ENCODE measurements at regions not wholly inside any gene's neighbourhood (a gene's known extent, or its start where the extent isn't known, plus 50 kb on each side); places are given as distances from the start of the nearest gene placed in this dataset.

GRCh38 chrX:768596-768995 lies 138.0 kb downstream of the SHOX start:
- no peaks in the 10 kb centered on the region for H3K79me2 ChIP-seq (ENCODE audit: insufficient read depth, low read length)
- H3K27me3 Mint-ChIP-seq (ENCODE audit: low read depth, unreplicated experiment) = no peaks in the 10 kb centered on the region
- H2AFZ ChIP-seq (ENCODE audit: low read depth, low read length) = no peak overlapping the region
- no peaks in the 10 kb centered on the region for H3K27me3 ChIP-seq (ENCODE audit: insufficient read depth, low read length)
- no peak overlapping the region for H3K9ac ChIP-seq (ENCODE audit: low read length)
- DNase-seq (ENCODE audit: low read depth) (no peak), FAIRE-seq (no peak)
- no peaks in the 10 kb centered on the region for H3K36me3 ChIP-seq (ENCODE audit: insufficient read depth, low read length)
- H3K36me3 Mint-ChIP-seq (ENCODE audit: low read depth, unreplicated experiment) = no peaks in the 10 kb centered on the region
- TF ChIP-seq EZH2 (IDR thresholded peaks at IDR 0.05; ENCODE audit: insufficient read depth, low read length) (no peak), CTCF (IDR thresholded peaks at IDR 0.05; ENCODE audit: insufficient read depth, low read depth, low read length) (no peak)
- no peak overlapping the region for H3K4me3 ChIP-seq (ENCODE audit: insufficient read depth, low read depth, low read length)
- H3K27ac Mint-ChIP-seq (ENCODE audit: unreplicated experiment) = no peak overlapping the region
- H3K27ac ChIP-seq (ENCODE audit: low read depth, low read length) = no peak overlapping the region
- H3K4me1 Mint-ChIP-seq (ENCODE audit: low read depth, unreplicated experiment) = no peaks in the 10 kb centered on the region
- H3K4me1 ChIP-seq (ENCODE audit: insufficient read depth, low read length) = no peaks in the 10 kb centered on the region
- no peak overlapping the region for H3K4me2 ChIP-seq (ENCODE audit: low read length)
- H3K4me3 Mint-ChIP-seq (ENCODE audit: unreplicated experiment) = no peak overlapping the region
- H4K20me1 ChIP-seq (ENCODE audit: insufficient read depth, low read length) = no peaks in the 10 kb centered on the region
- peaks cover 12% of the 10 kb centered on the region for H3K9me3 ChIP-seq (ENCODE audit: insufficient read depth, low read depth, low read length)
- peaks cover 17% of the 10 kb centered on the region for H3K9me3 Mint-ChIP-seq (ENCODE audit: unreplicated experiment)

- no peaks in the 10 kb centered on the region for H3K27me3 ChIP-seq (ENCODE audit: insufficient read depth, low read length)
- Mint-ChIP-seq H3K9me3 (ENCODE audit: unreplicated experiment) (peaks cover 11% of the 10 kb centered on the region), H3K27ac (ENCODE audit: unreplicated experiment) (no peak overlapping the region), H3K27me3 (ENCODE audit: low read depth, unreplicated experiment) (peaks cover 2% of the 10 kb centered on the region), H3K4me3 (ENCODE audit: unreplicated experiment) (no peak overlapping the region), H3K36me3 (ENCODE audit: low read depth, unreplicated experiment) (no peaks in the 10 kb centered on the region), H3K4me1 (ENCODE audit: low read depth, unreplicated experiment) (no peaks in the 10 kb centered on the region)
- no peaks in the 10 kb centered on the region for H3K36me3 ChIP-seq (ENCODE audit: insufficient read depth, low read length)
- FAIRE-seq (no peak), DNase-seq (ENCODE audit: low read depth) (no peak)
- H3K4me1 ChIP-seq (ENCODE audit: insufficient read depth, low read length) = no peaks in the 10 kb centered on the region
- H2AFZ ChIP-seq (ENCODE audit: low read depth, low read length) = no peak overlapping the region
- no peak for TF ChIP-seq CTCF (IDR thresholded peaks at IDR 0.05; ENCODE audit: insufficient read depth, low read depth, low read length)
- TF ChIP-seq EZH2 (IDR thresholded peaks at IDR 0.05; ENCODE audit: insufficient read depth, low read length) = no peak
- no peaks in the 10 kb centered on the region for H3K79me2 ChIP-seq (ENCODE audit: insufficient read depth, low read length)
- H3K4me2 ChIP-seq (ENCODE audit: low read length) = no peak overlapping the region
- peaks cover 4% of the 10 kb centered on the region for H3K9me3 ChIP-seq (ENCODE audit: insufficient read depth, low read depth, low read length)
- no peaks in the 10 kb centered on the region for H4K20me1 ChIP-seq (ENCODE audit: insufficient read depth, low read length)
- H3K4me3 ChIP-seq (ENCODE audit: insufficient read depth, low read depth, low read length) = no peak overlapping the region
- no peak overlapping the region for H3K9ac ChIP-seq (ENCODE audit: low read length)
- H3K27ac ChIP-seq (ENCODE audit: low read depth, low read length) = no peak overlapping the region
These were observed 128.3 kb downstream of the SHOX start for GRCh38 chrX:758917-759316.

GRCh38 chrX:750812-751211 lies 120.2 kb downstream of the SHOX start:
- no peaks in the 10 kb centered on the region for H3K27me3 ChIP-seq (ENCODE audit: insufficient read depth, low read length)
- Mint-ChIP-seq H3K4me3 (ENCODE audit: unreplicated experiment) (no peak overlapping the region), H3K36me3 (ENCODE audit: low read depth, unreplicated experiment) (no peaks in the 10 kb centered on the region), H3K27ac (ENCODE audit: unreplicated experiment) (no peak overlapping the region), H3K27me3 (ENCODE audit: low read depth, unreplicated experiment) (no peaks in the 10 kb centered on the region), H3K4me1 (ENCODE audit: low read depth, unreplicated experiment) (no peaks in the 10 kb centered on the region), H3K9me3 (ENCODE audit: unreplicated experiment) (peaks cover 9% of the 10 kb centered on the region)
- H3K27ac ChIP-seq (ENCODE audit: low read depth, low read length) = no peak overlapping the region
- H3K4me1 ChIP-seq (ENCODE audit: insufficient read depth, low read length) = no peaks in the 10 kb centered on the region
- H4K20me1 ChIP-seq (ENCODE audit: insufficient read depth, low read length) = no peaks in the 10 kb centered on the region
- peaks cover 8% of the 10 kb centered on the region for H3K9me3 ChIP-seq (ENCODE audit: insufficient read depth, low read depth, low read length)
- no peak overlapping the region for H3K4me2 ChIP-seq (ENCODE audit: low read length)
- no peaks in the 10 kb centered on the region for H3K79me2 ChIP-seq (ENCODE audit: insufficient read depth, low read length)
- no peak for DNase-seq (ENCODE audit: low read depth)
- no peak overlapping the region for H3K4me3 ChIP-seq (ENCODE audit: insufficient read depth, low read depth, low read length)
- H3K9ac ChIP-seq (ENCODE audit: low read length) = no peak overlapping the region
- FAIRE-seq = no peak
- H3K36me3 ChIP-seq (ENCODE audit: insufficient read depth, low read length) = no peaks in the 10 kb centered on the region
- TF ChIP-seq EZH2 (IDR thresholded peaks at IDR 0.05; ENCODE audit: insufficient read depth, low read length) = no peak
- TF ChIP-seq CTCF (IDR thresholded peaks at IDR 0.05; ENCODE audit: insufficient read depth, low read depth, low read length) = no peak
- no peak overlapping the region for H2AFZ ChIP-seq (ENCODE audit: low read depth, low read length)
